ENCODE measurements at regions not wholly inside any gene's neighbourhood (a gene's known extent, or its start where the extent isn't known, plus 50 kb on each side); places are given as distances from the start of the nearest gene placed in this dataset.

- no peak for DNase-seq (ENCODE audit: low read depth in 2 of 2)
Measured at GRCh38 chr6:110033101-110033500, 55.0 kb downstream of the GPR6 start.

DNA sequence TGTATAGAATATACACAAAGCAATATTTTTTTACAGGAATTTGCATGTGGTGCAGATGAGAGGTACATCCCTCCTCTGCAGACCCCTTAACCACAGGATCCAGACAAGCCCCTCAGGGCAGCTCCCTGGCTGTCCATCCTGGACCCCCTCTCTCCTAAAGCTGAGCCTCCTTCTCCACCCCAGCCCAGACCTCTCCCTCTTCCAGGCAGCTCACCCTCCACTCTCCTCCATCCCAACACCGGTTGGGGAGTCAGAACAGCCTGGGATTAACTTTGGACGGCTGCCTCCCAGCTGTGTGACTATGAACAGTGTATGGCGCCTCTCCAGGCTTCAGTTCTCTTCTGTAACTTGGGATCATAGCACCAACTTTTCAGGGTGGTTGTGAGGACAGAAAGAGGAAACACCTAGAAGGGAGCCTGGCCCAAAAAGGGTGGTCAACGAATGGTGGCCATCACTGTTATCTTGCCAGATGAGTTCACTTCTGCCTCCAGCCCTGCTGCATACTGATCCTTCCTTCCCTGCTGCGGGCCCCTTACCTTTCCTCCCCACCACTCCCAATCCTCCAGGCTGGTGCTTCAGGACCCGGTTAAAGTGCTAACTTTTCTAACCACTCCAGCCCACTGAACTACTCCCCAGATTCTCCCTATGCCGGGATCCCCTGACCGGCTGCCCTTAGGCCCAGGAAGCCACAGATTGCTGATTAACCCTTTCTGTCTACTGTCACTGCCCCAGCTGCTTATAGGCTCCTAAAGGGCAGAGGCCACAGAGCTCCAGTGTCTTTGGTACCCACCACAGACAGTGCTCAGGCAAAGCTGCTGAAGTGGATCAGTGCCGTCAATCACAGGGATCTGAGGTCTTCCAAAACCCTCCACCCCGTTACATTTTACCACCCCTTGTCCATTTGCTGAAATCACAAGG is 55.9 kb downstream of the GPR6 start:
- DNase-seq (ENCODE audit: low read depth in 2 of 2) = no peak

DNA sequence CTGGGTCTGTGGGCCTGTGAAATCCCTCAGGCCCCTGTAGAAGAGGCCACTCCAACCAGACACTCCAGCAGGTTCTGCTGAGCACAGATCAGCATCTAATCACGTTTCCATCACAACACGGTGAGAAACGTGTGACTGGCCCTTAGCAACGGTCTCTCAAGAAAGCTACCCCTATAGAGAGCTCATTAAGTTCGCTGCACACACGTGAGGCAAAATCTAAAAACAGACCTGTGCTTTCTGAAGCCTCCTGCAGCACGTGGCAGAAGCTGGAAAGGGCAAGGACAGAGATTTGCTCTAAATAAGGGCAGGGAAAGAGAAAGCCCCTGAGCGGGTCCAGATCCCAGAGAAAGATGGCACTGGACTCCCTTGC is 56.5 kb downstream of the GPR6 start:
- no peak for DNase-seq (ENCODE audit: low read depth in 2 of 2)

DNA sequence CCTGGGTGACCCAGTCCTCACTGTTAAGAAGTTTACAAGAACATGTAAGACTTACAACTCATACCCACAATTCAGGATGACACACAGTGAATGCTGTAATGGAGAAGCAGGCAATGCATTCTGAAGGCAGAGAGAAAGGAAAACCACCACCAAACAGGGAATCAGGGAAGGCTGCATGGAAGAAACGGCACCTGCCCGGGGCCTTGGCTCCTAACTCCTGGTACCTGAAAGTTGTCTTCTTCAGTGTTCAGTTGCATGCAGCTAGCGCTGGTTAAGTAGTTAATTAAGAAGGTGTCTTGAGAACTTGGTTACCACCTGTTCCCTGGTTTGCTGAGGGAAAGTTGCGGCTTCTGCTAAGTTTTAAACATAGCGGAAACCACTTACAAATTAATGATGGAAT is 57.2 kb downstream of the GPR6 start:
- no peak for DNase-seq (ENCODE audit: low read depth in 2 of 2)

GRCh38 chr6:110036408-110037302 is 58.5 kb downstream of the GPR6 start:
- DNase-seq (ENCODE audit: low read depth in 2 of 2) = no peak

DNA sequence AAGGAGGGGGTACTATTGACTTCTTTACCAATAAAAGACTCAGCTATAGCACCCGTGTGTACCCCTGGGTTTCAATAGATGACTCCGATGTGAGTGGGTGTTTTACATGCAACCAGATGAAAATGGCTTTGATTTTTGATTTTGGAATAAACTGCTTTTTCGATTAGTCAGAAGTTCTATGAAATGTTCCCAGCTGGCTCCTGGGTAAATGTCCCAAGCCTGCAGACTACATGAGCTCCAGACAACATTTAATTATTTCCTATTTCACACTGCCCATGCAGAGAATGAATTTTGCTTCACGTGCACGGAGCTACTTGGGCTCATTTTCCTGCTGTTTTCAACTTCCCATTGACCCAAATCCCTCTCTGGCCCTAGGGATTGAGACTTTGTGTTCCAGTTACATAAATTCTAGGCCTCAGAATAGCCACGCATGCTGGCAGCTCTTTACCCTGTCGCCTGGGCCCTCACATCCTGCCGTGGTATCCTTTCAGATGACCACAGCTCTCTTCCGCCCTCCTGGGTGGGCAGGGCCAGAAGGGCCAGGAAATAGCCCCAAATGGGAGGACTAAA is 59.7 kb downstream of the GPR6 start:
- DNase-seq (ENCODE audit: low read depth in 2 of 2) = no peak

- DNase-seq (ENCODE audit: low read depth in 2 of 2) = peak; percentile 74 to 77
Measured at GRCh38 chr6:110039364-110039980, 61.4 kb downstream of the GPR6 start.

DNA sequence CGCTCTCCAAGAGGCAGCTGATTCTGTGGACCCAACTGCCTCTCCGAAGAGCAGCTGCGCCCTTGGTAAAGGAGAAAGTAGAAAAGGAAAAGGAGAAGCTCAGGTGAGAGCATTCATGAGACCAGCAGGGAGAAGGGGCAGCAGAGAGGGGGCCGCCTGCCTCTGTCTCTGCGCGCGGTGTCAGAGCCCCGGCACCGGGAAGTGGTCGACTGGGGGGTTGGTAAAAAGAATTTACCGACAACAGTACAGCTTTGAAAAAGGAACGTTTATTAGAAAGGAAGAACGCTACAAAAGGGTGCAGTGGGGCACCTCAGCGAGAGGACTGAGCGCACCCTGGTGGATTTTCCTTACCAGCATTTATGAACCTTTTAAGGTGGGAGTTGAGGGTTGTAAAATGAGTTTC is 61.9 kb downstream of the GPR6 start:
- no peak for DNase-seq (ENCODE audit: low read depth in 2 of 2)

GRCh38 chr6:110040716-110041115 is 62.6 kb downstream of the GPR6 start:
- DNase-seq (ENCODE audit: low read depth in 2 of 2) = no peak

GRCh38 chr6:110041126-110041525 is 63.0 kb downstream of the GPR6 start:
- DNase-seq (ENCODE audit: low read depth in 2 of 2) = no peak

DNA sequence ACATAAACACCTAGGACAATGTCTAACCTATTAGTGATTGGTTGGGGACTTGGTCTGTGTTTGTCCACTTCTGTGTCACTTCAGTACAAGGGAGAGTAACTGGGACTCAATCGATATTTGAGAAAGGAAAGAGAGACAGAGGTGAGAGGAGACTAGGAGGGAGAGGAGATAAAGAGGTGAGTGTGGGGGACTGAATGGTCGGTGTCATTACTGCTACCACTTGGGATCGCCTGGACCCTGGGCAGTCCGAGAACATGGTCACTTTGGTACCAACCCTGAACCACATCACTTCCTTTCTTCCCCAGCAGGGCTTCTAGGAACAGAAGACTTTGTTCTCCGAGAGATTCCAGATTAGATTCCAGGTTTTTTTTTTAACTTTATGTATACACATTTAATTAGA is 63.7 kb downstream of the GPR6 start:
- DNase-seq (ENCODE audit: low read depth in 2 of 2) = no peak

DNA sequence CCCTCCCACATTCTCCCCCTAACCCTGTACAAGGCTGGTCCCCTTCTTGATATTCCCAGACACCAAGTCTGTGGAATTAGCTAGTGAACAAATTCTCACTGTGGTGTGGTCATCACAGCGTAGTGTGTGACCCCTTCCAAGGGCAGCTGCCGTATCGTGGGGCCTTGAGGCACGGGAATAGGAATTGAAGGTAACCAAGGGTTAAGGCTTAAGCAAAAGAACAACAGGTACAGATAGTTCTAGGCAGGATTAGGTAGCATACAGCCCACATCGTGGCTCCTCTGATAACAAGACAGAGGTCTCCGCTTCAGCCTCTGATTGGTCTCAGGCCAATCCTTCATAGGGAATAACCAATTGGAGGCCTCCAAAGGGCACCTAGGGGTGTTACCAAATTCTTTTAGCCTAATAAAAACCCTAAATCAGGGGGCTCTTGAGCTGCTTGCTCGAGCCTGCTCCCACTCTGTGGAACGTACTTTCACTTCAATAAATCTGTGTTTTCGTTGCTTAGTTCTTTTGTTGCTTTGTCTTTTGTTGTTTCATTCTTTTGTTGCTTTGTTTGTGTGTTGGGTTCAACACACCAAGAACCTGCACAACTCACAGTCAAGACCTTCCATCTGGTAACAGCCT is 64.7 kb downstream of the GPR6 start:
- no peak for DNase-seq (ENCODE audit: low read depth in 2 of 2)

DNA sequence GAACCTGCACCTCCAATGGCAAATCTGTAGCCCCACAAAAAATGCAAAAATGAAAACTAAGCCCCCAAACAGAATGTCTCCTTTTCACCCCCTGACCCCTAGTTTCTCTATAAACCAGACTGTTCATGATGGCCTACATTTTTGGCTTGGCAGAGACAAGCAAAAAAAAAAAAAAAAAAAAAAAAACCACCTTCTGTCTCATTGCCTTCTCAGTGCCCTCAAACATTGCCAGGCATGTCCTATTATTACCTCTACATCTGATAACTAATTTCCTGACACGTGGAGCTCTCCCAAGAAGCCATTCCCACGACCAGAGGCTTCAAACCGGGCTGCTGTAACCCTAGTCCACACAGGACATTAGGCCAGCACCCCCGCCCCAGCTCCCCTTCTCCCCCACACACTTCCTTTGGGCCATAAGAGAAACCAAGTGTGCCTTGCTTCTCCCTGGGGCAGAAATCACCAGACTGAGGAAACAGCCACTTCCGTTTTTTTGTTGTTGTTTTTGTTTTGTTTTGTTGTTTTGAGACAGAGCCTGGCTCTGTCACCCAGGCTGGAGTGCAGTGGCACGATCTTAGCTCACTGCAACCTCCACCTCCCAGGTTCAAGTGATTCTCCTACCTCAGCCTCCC is 65.4 kb downstream of the GPR6 start:
- no peak for DNase-seq (ENCODE audit: low read depth in 2 of 2)

GRCh38 chr6:110044096-110044495 is 66.0 kb downstream of the GPR6 start:
- no peak for DNase-seq (ENCODE audit: low read depth in 2 of 2)

- DNase-seq (ENCODE audit: low read depth in 2 of 2) = no peak
Measured at GRCh38 chr6:110044622-110045021, 66.5 kb downstream of the GPR6 start.

DNA sequence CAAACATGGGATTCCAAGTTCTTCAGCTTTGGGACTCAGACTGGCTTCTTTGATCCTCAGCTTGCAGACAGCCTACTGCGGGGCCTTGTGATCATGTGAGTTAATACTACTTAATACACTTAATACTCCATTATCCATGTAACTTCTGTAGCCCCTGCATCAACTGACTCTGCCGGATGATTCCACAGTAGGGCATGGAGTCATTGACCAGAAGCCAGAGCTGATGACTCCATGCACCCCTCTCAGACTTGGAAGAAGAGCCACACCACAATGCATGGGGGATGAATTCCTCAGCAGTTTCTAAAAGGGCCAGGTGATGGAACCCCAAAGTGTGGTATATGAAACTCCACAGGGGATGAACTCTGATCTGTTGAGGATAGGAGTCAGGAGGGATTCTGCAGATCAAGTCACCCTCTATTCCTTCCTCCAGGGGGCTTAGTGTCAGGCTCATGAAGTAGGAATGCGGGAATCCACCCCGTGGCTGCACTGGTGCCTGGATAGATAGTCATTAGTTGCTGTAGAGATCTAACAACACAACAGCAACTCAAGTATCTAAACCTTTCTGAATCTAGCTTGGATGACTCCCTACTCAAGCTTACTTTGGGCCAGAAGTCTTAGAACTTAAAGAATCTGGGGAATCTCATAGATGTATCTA is 70.2 kb downstream of the GPR6 start:
- DNase-seq (ENCODE audit: low read depth in 2 of 2) = no peak

DNA sequence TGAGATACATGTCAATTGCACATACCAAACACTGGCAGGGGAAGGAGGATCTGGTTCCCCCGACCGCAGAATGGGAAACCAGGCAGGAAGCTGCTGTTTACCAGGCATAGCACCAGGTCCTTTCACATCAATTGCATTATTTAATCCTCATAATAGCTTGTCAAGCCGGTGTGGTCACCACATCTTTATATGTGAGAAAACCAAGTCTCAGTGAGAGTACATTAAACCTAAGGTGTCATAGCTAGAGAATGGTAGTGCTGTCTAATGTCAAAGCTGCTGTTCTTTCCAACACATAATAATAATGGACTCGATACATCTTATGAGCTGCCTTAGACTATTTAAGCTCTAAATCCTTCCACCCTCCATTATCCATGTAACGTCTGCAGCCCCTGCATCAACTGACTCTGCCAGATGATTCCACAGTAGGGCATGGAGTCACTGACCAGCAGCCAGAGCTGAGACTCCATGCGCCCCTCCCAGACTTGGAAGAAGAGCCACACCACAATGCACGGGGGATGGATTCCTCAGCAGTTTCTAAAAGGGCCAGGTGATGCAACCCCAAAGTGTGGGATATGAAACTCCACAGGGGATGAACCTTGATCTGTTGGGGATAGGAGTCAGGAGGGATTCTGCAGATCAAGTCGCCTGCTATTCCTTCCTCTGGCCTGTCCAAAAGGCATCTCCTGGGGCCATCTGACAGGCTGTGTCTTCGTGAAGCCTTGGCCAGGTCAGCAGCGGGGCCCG is 71.8 kb downstream of the GPR6 start:
- DNase-seq (ENCODE audit: low read depth in 2 of 2) = no peak

All from fibroblast of skin of left quadriceps (primary cell).